ENCODE measurements at regions not wholly inside any gene's neighbourhood (a gene's known extent, or its start where the extent isn't known, plus 50 kb on each side); places are given as distances from the start of the nearest gene placed in this dataset.

GRCh38 chr2:217421834-217422233 lies 562.0 kb upstream of the TNP1 start:
- FAIRE-seq (no peak), DNase-seq (ENCODE audit: low read depth) (no peak)
- TF ChIP-seq, protein P1, sequence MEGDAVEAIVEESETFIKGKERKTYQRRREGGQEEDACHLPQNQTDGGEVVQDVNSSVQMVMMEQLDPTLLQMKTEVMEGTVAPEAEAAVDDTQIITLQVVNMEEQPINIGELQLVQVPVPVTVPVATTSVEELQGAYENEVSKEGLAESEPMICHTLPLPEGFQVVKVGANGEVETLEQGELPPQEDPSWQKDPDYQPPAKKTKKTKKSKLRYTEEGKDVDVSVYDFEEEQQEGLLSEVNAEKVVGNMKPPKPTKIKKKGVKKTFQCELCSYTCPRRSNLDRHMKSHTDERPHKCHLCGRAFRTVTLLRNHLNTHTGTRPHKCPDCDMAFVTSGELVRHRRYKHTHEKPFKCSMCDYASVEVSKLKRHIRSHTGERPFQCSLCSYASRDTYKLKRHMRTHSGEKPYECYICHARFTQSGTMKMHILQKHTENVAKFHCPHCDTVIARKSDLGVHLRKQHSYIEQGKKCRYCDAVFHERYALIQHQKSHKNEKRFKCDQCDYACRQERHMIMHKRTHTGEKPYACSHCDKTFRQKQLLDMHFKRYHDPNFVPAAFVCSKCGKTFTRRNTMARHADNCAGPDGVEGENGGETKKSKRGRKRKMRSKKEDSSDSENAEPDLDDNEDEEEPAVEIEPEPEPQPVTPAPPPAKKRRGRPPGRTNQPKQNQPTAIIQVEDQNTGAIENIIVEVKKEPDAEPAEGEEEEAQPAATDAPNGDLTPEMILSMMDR (IDR thresholded peaks at IDR 0.05; ENCODE audit: insufficient read depth, low read length, severe bottlenecking) = no peak
- Histone ChIP-seq H3K4me3 (ENCODE audit: low read depth, low read length) (no peak overlapping the region), H3K36me3 (ENCODE audit: control insufficient read depth, insufficient read depth, low read length) (no peaks in the 10 kb centered on the region), H3K27me3 (ENCODE audit: control insufficient read depth, insufficient read depth, low read length) (no peaks in the 10 kb centered on the region)

- H3K4me3 ChIP-seq (ENCODE audit: low read depth, low read length) = no peak overlapping the region
These were observed 561.0 kb upstream of the TNP1 start for GRCh38 chr2:217420854-217421253.

GRCh38 chr2:217419055-217419671 lies 559.3 kb upstream of the TNP1 start:
- FAIRE-seq (no peak), DNase-seq (ENCODE audit: low read depth) (no peak)
- TF ChIP-seq, protein P1 (IDR thresholded peaks at IDR 0.05; ENCODE audit: insufficient read depth, low read length, severe bottlenecking) = no peak
- no peaks in the 10 kb centered on the region for H3K27me3 ChIP-seq (ENCODE audit: control insufficient read depth, insufficient read depth, low read length)
- no peaks in the 10 kb centered on the region for H3K36me3 ChIP-seq (ENCODE audit: control insufficient read depth, insufficient read depth, low read length)
- no peak overlapping the region for H3K4me3 ChIP-seq (ENCODE audit: low read depth, low read length)

More at GRCh38 chr2:217420854-217421253, 561.0 kb upstream of the TNP1 start:
- DNase-seq (ENCODE audit: low read depth) (no peak), FAIRE-seq (no peak)
- no peaks in the 10 kb centered on the region for H3K27me3 ChIP-seq (ENCODE audit: control insufficient read depth, insufficient read depth, low read length)
- no peaks in the 10 kb centered on the region for H3K36me3 ChIP-seq (ENCODE audit: control insufficient read depth, insufficient read depth, low read length)
- TF ChIP-seq, protein P1 (IDR thresholded peaks at IDR 0.05; ENCODE audit: insufficient read depth, low read length, severe bottlenecking) = no peak

DNA sequence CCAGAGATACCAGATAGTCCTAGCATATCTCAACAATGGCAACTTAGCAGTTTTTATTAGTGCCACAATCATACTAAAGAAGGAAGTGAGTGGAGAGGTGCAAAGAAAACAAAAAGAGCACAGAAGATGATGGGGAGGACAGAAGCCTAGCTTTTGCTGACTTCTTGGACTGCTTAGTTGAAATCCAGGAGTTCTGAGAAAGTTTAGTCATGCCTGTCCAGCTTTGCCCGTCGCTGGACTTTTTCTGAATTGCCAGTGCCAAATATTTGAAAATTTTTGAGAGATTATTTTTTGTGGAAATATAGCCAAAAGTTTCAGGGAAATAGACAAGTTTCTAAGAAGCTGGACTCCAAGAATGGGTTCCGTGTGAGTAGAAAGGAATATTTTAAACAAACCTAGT lies 558.7 kb upstream of the TNP1 start:
- no peaks in the 10 kb centered on the region for H3K27me3 ChIP-seq (ENCODE audit: control insufficient read depth, insufficient read depth, low read length)
- no peak for FAIRE-seq
- no peaks in the 10 kb centered on the region for H3K36me3 ChIP-seq (ENCODE audit: control insufficient read depth, insufficient read depth, low read length)
- DNase-seq (ENCODE audit: low read depth) = no peak
- no peak overlapping the region for H3K4me3 ChIP-seq (ENCODE audit: low read depth, low read length)
- TF ChIP-seq, protein P1 (IDR thresholded peaks at IDR 0.05; ENCODE audit: insufficient read depth, low read length, severe bottlenecking) = no peak

DNA sequence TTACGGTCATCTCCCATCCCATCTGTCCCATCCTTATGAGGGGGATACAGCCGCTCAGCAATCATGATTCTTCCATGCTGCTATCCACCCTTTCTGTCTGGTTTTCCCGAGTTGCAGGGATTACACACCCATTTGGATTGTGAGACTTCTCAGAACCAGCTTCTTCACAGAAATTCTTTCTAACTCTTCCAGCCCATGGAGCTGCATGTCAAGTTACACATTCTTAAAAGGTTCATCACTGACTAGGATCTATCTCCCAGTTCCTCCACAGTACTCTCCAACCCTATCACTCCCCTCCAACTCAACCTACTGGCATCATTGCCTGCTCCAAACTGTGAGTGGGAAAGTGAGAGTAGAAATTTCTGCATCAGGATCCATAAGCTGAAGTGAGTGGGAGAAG lies 558.2 kb upstream of the TNP1 start:
- no peak for DNase-seq (ENCODE audit: low read depth)
- no peaks in the 10 kb centered on the region for H3K36me3 ChIP-seq (ENCODE audit: control insufficient read depth, insufficient read depth, low read length)
- FAIRE-seq = no peak
- H3K27me3 ChIP-seq (ENCODE audit: control insufficient read depth, insufficient read depth, low read length) = no peaks in the 10 kb centered on the region
- H3K4me3 ChIP-seq (ENCODE audit: low read depth, low read length) = no peak overlapping the region
- TF ChIP-seq, protein P1 (IDR thresholded peaks at IDR 0.05; ENCODE audit: insufficient read depth, low read length, severe bottlenecking) = no peak

- FAIRE-seq = no peak
- DNase-seq (ENCODE audit: low read depth) = no peak
- Histone ChIP-seq H3K27me3 (ENCODE audit: control insufficient read depth, insufficient read depth, low read length) (no peaks in the 10 kb centered on the region), H3K4me3 (ENCODE audit: low read depth, low read length) (no peak overlapping the region), H3K36me3 (ENCODE audit: control insufficient read depth, insufficient read depth, low read length) (no peaks in the 10 kb centered on the region)
- TF ChIP-seq, protein P1 (IDR thresholded peaks at IDR 0.05; ENCODE audit: insufficient read depth, low read length, severe bottlenecking) = no peak
These were observed 557.7 kb upstream of the TNP1 start for GRCh38 chr2:217417536-217417935.

Measured in bronchial epithelial cell (primary cell).